SK-N-SH treated with all-trans-retinoic acid at 6 μM for 48 hours (cell line): ENCODE measurements at regions not wholly inside any gene's neighbourhood (a gene's known extent, or its start where the extent isn't known, plus 50 kb on each side); places are given as distances from the start of the nearest gene placed in this dataset.

Experiments used
- ATAC-seq: fragments of 200-7000 bp; cut with Tn5 transposase; 3 replicates; pipeline ENCODE4 v1.9.1; 2020; ENCODE audit warnings: mild to moderate bottlenecking, moderate library complexity
- ARNTL ChIP-seq: fragments of 450-650 bp; formaldehyde crosslinking; IDR thresholded peaks from 2 replicates; pipeline ENCODE4 v1.5.0; 2020; ENCODE audit warnings: low read depth, mild to moderate bottlenecking, moderate library complexity, borderline replicate concordance
- CSDC2 ChIP-seq: fragments of 250-450 bp; sonication (Bioruptor Pico); IDR thresholded peaks from 2 replicates; pipeline ENCODE4 v1.5.0; 2020; ENCODE audit warnings: mild to moderate bottlenecking, moderate library complexity
- ESRRG ChIP-seq: fragments of 250-450 bp; sonication (Bioruptor Pico); IDR thresholded peaks from 2 replicates; pipeline ENCODE4 v1.6.1; 2021; ENCODE audit warnings: mild to moderate bottlenecking
- GLIS3 ChIP-seq: fragments of 250-450 bp; sonication (Bioruptor Pico); IDR thresholded peaks from 2 replicates; pipeline ENCODE4 v1.5.0; 2020; ENCODE audit warnings: mild to moderate bottlenecking, moderate library complexity
- ISL1 ChIP-seq: fragments of 250-450 bp; sonication (Bioruptor Pico); IDR thresholded peaks from 2 replicates; pipeline ENCODE4 v2.1.2; 2022; ENCODE audit warnings: mild to moderate bottlenecking, moderate library complexity
- OSR1 ChIP-seq: fragments of 250-450 bp; sonication (Bioruptor Pico); IDR thresholded peaks from 2 replicates; pipeline ENCODE4 v1.8.0; 2022; ENCODE audit warnings: moderate library complexity, mild to moderate bottlenecking, inconsistent platforms
- RARB ChIP-seq: fragments of 250-450 bp; sonication (Bioruptor Pico); IDR thresholded peaks from 2 replicates; pipeline ENCODE4 v1.8.0; 2021; ENCODE audit warnings: mild to moderate bottlenecking, moderate library complexity
- TCF4 ChIP-seq: fragments of 250-450 bp; sonication (Bioruptor Pico); IDR thresholded peaks from 2 replicates; pipeline ENCODE4 v1.8.0; 2021; ENCODE audit warnings: mild to moderate bottlenecking, moderate library complexity, borderline replicate concordance
- ZC3H10 ChIP-seq: fragments of 250-450 bp; sonication (Bioruptor Pico); IDR thresholded peaks from 2 replicates; pipeline ENCODE4 v1.5.1; 2021; ENCODE audit warnings: mild to moderate bottlenecking, moderate library complexity
- ZFP30 ChIP-seq: fragments of 450-650 bp; formaldehyde crosslinking; IDR thresholded peaks from 2 replicates; pipeline ENCODE4 v1.5.0; 2022; ENCODE audit warnings: mild to moderate bottlenecking, moderate library complexity
- ZNF8 ChIP-seq: fragments of 450-650 bp; formaldehyde crosslinking; IDR thresholded peaks from 2 replicates; pipeline ENCODE4 v1.5.0; 2020; ENCODE audit warnings: mild to moderate bottlenecking, moderate library complexity
- TF ChIP-seq, protein P1 (sequence below): fragments of 250-450 bp; sonication (Bioruptor Pico); IDR thresholded peaks from 2 replicates; pipeline ENCODE4 v1.8.0; 2021; ENCODE audit warnings: low read depth, mild to moderate bottlenecking, moderate library complexity, borderline replicate concordance
- TF ChIP-seq, protein P2 (sequence below): fragments of 250-450 bp; sonication (Bioruptor Pico); IDR thresholded peaks from 2 replicates; pipeline ENCODE4 v1.5.0; 2020; ENCODE audit warnings: mild to moderate bottlenecking, moderate library complexity
- TF ChIP-seq, protein P3 (sequence below): fragments of 250-450 bp; sonication (Bioruptor Pico); IDR thresholded peaks from 2 replicates; pipeline ENCODE4 v1.5.1; 2021; ENCODE audit warnings: mild to moderate bottlenecking, moderate library complexity
- TF ChIP-seq, protein P4 (sequence below): fragments of 250-450 bp; sonication (Bioruptor Pico); IDR thresholded peaks from 2 replicates; pipeline ENCODE4 v1.8.0; 2020; ENCODE audit warnings: mild to moderate bottlenecking, moderate library complexity, borderline replicate concordance

DNA sequence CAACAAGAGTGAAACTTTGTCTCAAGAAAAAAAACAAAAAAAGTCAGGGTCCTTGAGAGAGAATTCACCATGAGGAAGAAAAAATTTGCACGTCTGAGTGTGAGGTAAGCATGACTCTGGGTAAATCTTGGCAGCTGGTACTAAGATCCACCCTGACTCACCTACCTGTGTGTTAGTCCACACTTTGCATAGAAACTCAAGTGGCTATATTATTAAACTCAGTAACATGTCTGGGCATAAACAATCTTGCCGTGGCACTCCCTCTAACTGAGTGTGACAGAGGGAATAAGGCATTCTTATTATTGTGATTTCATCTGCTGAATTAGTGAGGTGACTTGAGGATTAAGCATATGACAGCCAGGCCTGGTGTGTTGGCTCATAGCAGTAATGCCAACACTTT is 259.4 kb upstream of the VLDLR start:
- no peak for TF ChIP-seq ESRRG (CRISPR knock-in tag)
- TF ChIP-seq, protein P1, sequence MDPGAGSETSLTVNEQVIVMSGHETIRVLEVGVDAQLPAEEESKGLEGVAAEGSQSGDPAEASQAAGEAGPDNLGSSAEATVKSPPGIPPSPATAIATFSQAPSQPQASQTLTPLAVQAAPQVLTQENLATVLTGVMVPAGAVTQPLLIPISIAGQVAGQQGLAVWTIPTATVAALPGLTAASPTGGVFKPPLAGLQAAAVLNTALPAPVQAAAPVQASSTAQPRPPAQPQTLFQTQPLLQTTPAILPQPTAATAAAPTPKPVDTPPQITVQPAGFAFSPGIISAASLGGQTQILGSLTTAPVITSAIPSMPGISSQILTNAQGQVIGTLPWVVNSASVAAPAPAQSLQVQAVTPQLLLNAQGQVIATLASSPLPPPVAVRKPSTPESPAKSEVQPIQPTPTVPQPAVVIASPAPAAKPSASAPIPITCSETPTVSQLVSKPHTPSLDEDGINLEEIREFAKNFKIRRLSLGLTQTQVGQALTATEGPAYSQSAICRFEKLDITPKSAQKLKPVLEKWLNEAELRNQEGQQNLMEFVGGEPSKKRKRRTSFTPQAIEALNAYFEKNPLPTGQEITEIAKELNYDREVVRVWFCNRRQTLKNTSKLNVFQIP, result no peak
- TF ChIP-seq TCF4 (CRISPR knock-in tag), result no peak
- no peak for TF ChIP-seq ISL1 (CRISPR knock-in tag)
- TF ChIP-seq, all 23 proteins: peak for 0
- no peak for ATAC-seq

DNA sequence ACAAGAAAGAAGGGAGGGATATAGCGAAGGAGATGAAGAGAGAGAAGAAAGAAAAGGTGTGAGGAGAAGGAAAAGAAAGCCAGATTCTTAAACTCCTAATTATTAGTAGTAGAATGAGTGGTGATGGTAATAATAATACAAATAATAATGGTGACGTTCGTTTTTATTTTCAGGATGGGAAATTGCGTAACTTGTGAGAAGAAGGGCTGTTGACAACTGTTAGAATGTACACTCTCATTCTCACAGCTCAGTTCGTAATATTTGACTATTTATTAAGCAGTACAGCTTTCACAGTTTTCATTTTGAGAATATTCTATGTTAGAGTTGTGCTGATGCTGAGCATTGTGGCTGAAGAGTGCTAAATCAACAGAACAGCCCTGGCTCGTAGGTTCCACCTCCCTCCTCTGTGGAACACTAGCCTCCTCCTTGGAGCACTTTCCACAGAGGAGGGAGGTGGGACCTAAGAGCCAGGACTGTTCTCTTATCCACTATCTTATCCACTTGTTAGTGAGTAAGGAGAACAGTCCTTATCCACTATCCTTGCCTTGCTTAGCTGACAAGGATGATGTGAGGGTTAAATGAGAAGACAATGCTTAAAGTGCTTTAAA is 258.3 kb upstream of the VLDLR start:
- no peak for TF ChIP-seq OSR1 (CRISPR knock-in tag)
- no peak for TF ChIP-seq GLIS3 (CRISPR knock-in tag)
- TF ChIP-seq CSDC2 (CRISPR knock-in tag), result no peak
- no peak for TF ChIP-seq ZFP30
- ATAC-seq, result no peak

DNA sequence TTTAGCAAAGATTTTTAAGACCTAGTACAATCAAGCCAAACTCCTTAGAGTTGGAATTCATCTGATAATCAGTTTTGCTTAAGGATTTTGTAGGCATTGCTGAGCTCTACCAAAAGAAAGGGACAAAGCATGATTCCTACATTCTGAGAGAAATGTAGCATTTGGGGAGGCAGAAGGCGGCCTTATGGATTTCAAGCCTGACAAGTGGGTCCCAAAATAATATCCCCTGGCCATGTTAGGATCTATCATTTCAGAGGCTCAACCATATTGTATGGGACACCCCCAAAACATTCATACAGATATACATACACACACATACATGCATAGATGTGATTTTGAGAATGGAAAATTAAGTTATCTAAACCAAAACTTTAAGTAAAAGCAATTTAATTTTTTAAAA is 257.8 kb upstream of the VLDLR start:
- TF ChIP-seq, protein P2, sequence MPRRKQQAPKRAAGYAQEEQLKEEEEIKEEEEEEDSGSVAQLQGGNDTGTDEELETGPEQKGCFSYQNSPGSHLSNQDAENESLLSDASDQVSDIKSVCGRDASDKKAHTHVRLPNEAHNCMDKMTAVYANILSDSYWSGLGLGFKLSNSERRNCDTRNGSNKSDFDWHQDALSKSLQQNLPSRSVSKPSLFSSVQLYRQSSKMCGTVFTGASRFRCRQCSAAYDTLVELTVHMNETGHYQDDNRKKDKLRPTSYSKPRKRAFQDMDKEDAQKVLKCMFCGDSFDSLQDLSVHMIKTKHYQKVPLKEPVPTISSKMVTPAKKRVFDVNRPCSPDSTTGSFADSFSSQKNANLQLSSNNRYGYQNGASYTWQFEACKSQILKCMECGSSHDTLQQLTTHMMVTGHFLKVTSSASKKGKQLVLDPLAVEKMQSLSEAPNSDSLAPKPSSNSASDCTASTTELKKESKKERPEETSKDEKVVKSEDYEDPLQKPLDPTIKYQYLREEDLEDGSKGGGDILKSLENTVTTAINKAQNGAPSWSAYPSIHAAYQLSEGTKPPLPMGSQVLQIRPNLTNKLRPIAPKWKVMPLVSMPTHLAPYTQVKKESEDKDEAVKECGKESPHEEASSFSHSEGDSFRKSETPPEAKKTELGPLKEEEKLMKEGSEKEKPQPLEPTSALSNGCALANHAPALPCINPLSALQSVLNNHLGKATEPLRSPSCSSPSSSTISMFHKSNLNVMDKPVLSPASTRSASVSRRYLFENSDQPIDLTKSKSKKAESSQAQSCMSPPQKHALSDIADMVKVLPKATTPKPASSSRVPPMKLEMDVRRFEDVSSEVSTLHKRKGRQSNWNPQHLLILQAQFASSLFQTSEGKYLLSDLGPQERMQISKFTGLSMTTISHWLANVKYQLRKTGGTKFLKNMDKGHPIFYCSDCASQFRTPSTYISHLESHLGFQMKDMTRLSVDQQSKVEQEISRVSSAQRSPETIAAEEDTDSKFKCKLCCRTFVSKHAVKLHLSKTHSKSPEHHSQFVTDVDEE (CRISPR knock-in tag), result no peak
- TF ChIP-seq ZFP30 (no peak), RARB (CRISPR knock-in tag) (no peak), ISL1 (CRISPR knock-in tag) (no peak), ZC3H10 (CRISPR knock-in tag) (no peak)
- TF ChIP-seq, protein P3, sequence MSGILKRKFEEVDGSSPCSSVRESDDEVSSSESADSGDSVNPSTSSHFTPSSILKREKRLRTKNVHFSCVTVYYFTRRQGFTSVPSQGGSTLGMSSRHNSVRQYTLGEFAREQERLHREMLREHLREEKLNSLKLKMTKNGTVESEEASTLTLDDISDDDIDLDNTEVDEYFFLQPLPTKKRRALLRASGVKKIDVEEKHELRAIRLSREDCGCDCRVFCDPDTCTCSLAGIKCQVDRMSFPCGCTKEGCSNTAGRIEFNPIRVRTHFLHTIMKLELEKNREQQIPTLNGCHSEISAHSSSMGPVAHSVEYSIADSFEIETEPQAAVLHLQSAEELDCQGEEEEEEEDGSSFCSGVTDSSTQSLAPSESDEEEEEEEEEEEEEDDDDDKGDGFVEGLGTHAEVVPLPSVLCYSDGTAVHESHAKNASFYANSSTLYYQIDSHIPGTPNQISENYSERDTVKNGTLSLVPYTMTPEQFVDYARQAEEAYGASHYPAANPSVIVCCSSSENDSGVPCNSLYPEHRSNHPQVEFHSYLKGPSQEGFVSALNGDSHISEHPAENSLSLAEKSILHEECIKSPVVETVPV (CRISPR knock-in tag), result no peak
- TF ChIP-seq, all 23 proteins: peak for 0
- no peak for ATAC-seq

DNA sequence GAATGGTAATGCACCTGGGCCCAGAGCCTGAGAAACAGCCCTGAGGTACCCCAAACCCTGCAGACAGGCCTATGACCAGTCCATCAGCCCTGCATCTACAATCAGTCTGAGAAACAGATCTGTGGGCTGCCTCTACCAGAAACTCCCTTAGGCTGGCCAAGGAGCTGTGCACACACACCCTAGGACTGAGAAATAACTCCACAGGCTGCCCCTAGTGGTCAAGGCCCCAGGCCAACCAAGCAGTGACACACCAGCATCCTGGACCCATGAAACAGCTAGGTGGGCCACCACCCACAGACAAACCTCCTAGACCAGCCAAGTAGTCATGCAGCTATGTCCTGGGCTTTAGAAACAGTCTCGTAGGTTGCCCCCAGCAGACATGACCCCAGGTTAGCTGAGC is 253.6 kb upstream of the VLDLR start:
- ATAC-seq, result no peak
- no peak for TF ChIP-seq ZNF8 (CRISPR knock-in tag)
- TF ChIP-seq, protein P4, sequence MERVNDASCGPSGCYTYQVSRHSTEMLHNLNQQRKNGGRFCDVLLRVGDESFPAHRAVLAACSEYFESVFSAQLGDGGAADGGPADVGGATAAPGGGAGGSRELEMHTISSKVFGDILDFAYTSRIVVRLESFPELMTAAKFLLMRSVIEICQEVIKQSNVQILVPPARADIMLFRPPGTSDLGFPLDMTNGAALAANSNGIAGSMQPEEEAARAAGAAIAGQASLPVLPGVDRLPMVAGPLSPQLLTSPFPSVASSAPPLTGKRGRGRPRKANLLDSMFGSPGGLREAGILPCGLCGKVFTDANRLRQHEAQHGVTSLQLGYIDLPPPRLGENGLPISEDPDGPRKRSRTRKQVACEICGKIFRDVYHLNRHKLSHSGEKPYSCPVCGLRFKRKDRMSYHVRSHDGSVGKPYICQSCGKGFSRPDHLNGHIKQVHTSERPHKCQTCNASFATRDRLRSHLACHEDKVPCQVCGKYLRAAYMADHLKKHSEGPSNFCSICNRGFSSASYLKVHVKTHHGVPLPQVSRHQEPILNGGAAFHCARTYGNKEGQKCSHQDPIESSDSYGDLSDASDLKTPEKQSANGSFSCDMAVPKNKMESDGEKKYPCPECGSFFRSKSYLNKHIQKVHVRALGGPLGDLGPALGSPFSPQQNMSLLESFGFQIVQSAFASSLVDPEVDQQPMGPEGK (CRISPR knock-in tag), result no peak
- TF ChIP-seq CSDC2 (CRISPR knock-in tag), result no peak
- TF ChIP-seq, protein P1, result no peak
- TF ChIP-seq ARNTL (CRISPR knock-in tag), result no peak
- TF ChIP-seq OSR1 (CRISPR knock-in tag), result no peak
- TF ChIP-seq, all 23 proteins: peak for 0

DNA sequence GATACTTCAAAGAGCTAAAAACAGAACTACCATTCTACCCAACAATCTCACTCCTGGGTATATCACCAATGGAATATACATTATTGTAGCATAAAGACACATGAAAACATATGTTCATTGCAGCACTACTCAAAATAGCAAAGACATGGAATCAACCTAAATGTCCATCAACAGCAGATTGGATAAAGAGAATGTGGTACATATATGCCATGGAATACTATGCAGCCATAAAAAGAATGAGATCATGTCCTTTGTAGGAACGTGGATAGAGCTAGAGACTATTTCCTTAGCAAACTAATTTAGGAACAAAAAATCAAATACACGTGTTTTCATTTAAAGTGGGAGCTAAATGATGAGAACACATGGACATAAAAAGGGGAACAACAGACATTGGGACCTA is 247.9 kb upstream of the VLDLR start:
- no peak for ATAC-seq
- TF ChIP-seq OSR1 (CRISPR knock-in tag) (no peak), ZNF8 (CRISPR knock-in tag) (peak; percentile 95), ZC3H10 (CRISPR knock-in tag) (no peak)
- TF ChIP-seq, protein P3 (CRISPR knock-in tag), result no peak
